NT2/D1 (cell line): ENCODE measurements at regions not wholly inside any gene's neighbourhood (a gene's known extent, or its start where the extent isn't known, plus 50 kb on each side); places are given as distances from the start of the nearest gene placed in this dataset.

Source experiments
- SUZ12 ChIP-seq: IDR thresholded peaks from 2 replicates; pipeline ENCODE4 v1.6.1; 2011; ENCODE audit not compliant: insufficient read length, insufficient read depth; ENCODE audit errors: extremely low read depth
- YY1 ChIP-seq: IDR thresholded peaks from 2 replicates; pipeline ENCODE4 v1.6.1; 2011; ENCODE audit not compliant: insufficient read length, insufficient read depth
- ZNF274 ChIP-seq: IDR thresholded peaks from 2 replicates; pipeline ENCODE4 v1.6.1; 2011; ENCODE audit warnings: mild to moderate bottlenecking, low read depth, low read length

GRCh38 chr10:84583501-84583900, 255.1 kb downstream of the CCSER2 start:
- no peak for TF ChIP-seq ZNF274
- no peak for TF ChIP-seq YY1
- TF ChIP-seq SUZ12 = no peak
